PC-3 (cell line): ENCODE measurements at regions not wholly inside any gene's neighbourhood (a gene's known extent, or its start where the extent isn't known, plus 50 kb on each side); places are given as distances from the start of the nearest gene placed in this dataset.

Experiments used
- ATAC-seq: fragments of 200-7000 bp; cut with Tn5 transposase; 2 replicates; pipeline ENCODE4 v1.9.1; 2020; ENCODE audit warnings: mild to moderate bottlenecking, moderate library complexity
- BruUV-seq: library from RNA; stranded (reverse); fragments of 400-500 nt; replicated peaks from 2 replicates; lab custom pipeline; 2021; lab: Mats Ljungman, UMichigan
- CTCF ChIA-PET: fragments of 300-600 bp; sonication (Branson Sonifier 250); formaldehyde crosslinking; loops from one replicate; lab custom pipeline; 2022; ENCODE audit warnings: antibody characterized with exemption; lab: Charles Lee
- POLR2A ChIA-PET: fragments of 300-600 bp; sonication (Branson Sonifier 250); formaldehyde crosslinking; loops from one replicate; lab custom pipeline; 2022; ENCODE audit warnings: antibody characterized with exemption; ENCODE audit not compliant: unreplicated experiment; lab: Charles Lee
- DNase-seq: peaks from one replicate; pipeline ENCODE4 v3.0.0-alpha.2; 2015
- H2AFZ ChIP-seq: fragments of 300-600 bp; sonication (generic); 2 replicates; pipeline ENCODE4 v1.6.0; 2016; ENCODE audit warnings: antibody characterized with exemption, low read length
- H3F3A ChIP-seq: fragments of 300-600 bp; sonication (generic); one replicate; pipeline ENCODE4 v1.6.0; 2017; ENCODE audit warnings: antibody characterized with exemption, low read length, control low read depth, mild to moderate bottlenecking; ENCODE audit not compliant: unreplicated experiment
- H3K27ac ChIP-seq: fragments of 300-600 bp; sonication (generic); 2 replicates; pipeline ENCODE4 v1.5.1; 2016; ENCODE audit warnings: mild to moderate bottlenecking, low read length
- H3K27me3 ChIP-seq: fragments of 300-600 bp; sonication (generic); 2 replicates; pipeline ENCODE4 v1.6.1; 2016; ENCODE audit warnings: low read length, mixed read lengths
- H3K36me3 ChIP-seq: fragments of 300-600 bp; sonication (generic); 2 replicates; pipeline ENCODE4 v1.6.1; 2016; ENCODE audit warnings: low read depth, mixed run types, low read length, mixed read lengths
- H3K4me1 ChIP-seq: fragments of 300-600 bp; sonication (generic); 2 replicates; pipeline ENCODE4 v1.5.1; 2016; ENCODE audit warnings: low read length; ENCODE audit not compliant: insufficient read depth
- H3K4me2 ChIP-seq: fragments of 300-600 bp; sonication (generic); 2 replicates; pipeline ENCODE4 v1.6.0; 2016; ENCODE audit warnings: low read length
- H3K4me3 ChIP-seq: fragments of 300-600 bp; sonication (generic); 2 replicates; pipeline ENCODE4 v1.5.1; 2016; ENCODE audit warnings: mild to moderate bottlenecking, low read length, mixed read lengths
- H3K79me2 ChIP-seq: fragments of 300-600 bp; sonication (generic); 2 replicates; pipeline ENCODE4 v1.6.1; 2017; ENCODE audit warnings: low read length, mixed read lengths
- H3K9ac ChIP-seq: fragments of 300-600 bp; sonication (generic); 2 replicates; pipeline ENCODE4 v1.6.0; 2016; ENCODE audit warnings: mild to moderate bottlenecking, low read length
- H3K9me2 ChIP-seq: fragments of 300-600 bp; sonication (generic); replicated peaks from 2 replicates; pipeline ENCODE4 v1.6.1; 2016; ENCODE audit warnings: mixed run types, low read length, mixed read lengths
- H3K9me3 ChIP-seq: fragments of 300-600 bp; sonication (generic); 2 replicates; pipeline ENCODE4 v1.6.1; 2016; ENCODE audit warnings: low read length, mixed read lengths
- H4K20me1 ChIP-seq: fragments of 300-600 bp; sonication (generic); 2 replicates; pipeline ENCODE4 v1.6.1; 2016; ENCODE audit warnings: low read length, mixed read lengths
- EZH2 ChIP-seq: fragments of 300-600 bp; sonication (generic); IDR thresholded peaks from one replicate; pipeline ENCODE4 v1.6.1; 2017; ENCODE audit warnings: antibody characterized with exemption, mild to moderate bottlenecking, low read length; ENCODE audit not compliant: unreplicated experiment
- EZH2phosphoT487 ChIP-seq: fragments of 300-600 bp; sonication (generic); IDR thresholded peaks from 2 replicates; pipeline ENCODE4 v1.6.1; 2018; ENCODE audit warnings: mild to moderate bottlenecking, antibody characterized with exemption, low read length, borderline replicate concordance
- intact Hi-C: fragments of 100-400 bp; cut with micrococcal nuclease; formaldehyde crosslinking; loops from 2 replicates; pipeline ENCODE4 v1.9.0; 2023
- TF ChIP-seq, protein P1 (sequence below): fragments of 300-600 bp; sonication (generic); conservative IDR thresholded peaks from 2 replicates; pipeline ENCODE4 v1.5.1; 2017; ENCODE audit warnings: antibody characterized with exemption, low read depth, mild to moderate bottlenecking, low read length

DNA sequence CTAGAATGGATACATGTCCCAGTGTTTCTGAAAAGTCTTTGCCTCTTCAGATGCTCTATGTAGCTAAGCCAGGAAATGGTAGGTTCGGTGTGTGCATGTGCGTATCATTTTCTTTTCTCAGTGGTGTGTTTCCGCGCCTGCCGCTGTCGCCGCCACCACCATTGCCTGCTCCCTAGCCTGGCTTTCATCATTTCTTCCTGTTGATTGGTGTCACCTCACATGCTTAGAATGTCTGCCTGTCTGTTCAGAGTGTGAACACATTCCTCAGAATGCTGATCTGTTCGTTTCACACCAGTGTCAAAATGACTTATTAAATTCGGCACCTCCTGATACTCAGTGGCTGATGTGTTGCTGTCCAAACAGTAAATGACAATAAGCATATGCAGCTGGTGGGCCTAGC lies 255.2 kb upstream of the SPRED2 start:
- no peak overlapping the region for H3K4me3 ChIP-seq
- no peaks in the 10 kb centered on the region for H3K4me1 ChIP-seq
- intact Hi-C loops, result no loop called here
- ATAC-seq (no peak), DNase-seq (no peak)
- BruUV-seq, result no TSS peak
- H3K9me2 ChIP-seq, result no peaks in the 10 kb centered on the region
- TF ChIP-seq EZH2phosphoT487, result no peak
- TF ChIP-seq EZH2, result no peak
- TF ChIP-seq, protein P1, sequence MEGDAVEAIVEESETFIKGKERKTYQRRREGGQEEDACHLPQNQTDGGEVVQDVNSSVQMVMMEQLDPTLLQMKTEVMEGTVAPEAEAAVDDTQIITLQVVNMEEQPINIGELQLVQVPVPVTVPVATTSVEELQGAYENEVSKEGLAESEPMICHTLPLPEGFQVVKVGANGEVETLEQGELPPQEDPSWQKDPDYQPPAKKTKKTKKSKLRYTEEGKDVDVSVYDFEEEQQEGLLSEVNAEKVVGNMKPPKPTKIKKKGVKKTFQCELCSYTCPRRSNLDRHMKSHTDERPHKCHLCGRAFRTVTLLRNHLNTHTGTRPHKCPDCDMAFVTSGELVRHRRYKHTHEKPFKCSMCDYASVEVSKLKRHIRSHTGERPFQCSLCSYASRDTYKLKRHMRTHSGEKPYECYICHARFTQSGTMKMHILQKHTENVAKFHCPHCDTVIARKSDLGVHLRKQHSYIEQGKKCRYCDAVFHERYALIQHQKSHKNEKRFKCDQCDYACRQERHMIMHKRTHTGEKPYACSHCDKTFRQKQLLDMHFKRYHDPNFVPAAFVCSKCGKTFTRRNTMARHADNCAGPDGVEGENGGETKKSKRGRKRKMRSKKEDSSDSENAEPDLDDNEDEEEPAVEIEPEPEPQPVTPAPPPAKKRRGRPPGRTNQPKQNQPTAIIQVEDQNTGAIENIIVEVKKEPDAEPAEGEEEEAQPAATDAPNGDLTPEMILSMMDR, result no peak
- H3F3A ChIP-seq, result no peaks in the 10 kb centered on the region
- H3K9ac ChIP-seq, result no peak overlapping the region
- H4K20me1 ChIP-seq, result no peaks in the 10 kb centered on the region
- H3K36me3 ChIP-seq, result no peaks in the 10 kb centered on the region
- ChIA-PET CTCF (interaction anchor here (0.8 kb wide), 1 partner anchor 47 kb away, joined by 3 read pairs; no protein-coding TSS in a partner anchor), POLR2A (no interaction called here)
- H3K4me2 ChIP-seq, result no peak overlapping the region
- no peak overlapping the region for H2AFZ ChIP-seq
- no peaks in the 10 kb centered on the region for H3K9me3 ChIP-seq
- no peaks in the 10 kb centered on the region for H3K79me2 ChIP-seq
- H3K27ac ChIP-seq, result no peak overlapping the region
- H3K27me3 ChIP-seq, result peaks cover 66% of the 10 kb centered on the region

DNA sequence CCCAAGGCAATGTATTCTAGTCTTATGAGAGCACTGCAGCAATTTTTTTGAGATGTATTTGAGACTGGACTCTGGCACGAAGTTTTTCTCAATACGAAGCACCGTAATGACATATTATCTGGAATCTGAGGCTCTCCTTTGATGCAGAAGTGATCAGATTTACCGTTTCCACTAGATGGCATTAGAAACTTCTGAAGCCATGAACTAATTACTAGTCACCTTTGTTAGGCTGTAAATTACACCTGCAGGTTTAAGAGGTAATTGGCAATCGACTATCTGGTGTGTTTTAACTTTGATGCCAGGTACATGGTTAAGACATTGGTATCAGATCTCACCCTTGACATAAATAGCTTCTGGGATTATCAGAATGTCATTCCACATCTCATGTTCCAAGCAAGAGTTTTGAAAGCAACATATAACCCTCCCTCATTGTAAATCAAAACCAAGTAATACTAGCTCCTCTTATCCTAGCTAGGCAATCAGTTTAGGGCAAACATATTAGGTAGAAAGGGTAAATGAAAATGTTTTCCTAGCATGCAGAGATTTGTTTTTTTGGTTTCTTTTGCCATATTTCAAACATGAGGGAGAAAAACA lies 254.6 kb upstream of the SPRED2 start:
- Histone ChIP-seq H3K4me3 (no peak overlapping the region), H3F3A (no peaks in the 10 kb centered on the region), H3K4me1 (no peaks in the 10 kb centered on the region), H3K9me3 (no peaks in the 10 kb centered on the region), H2AFZ (no peak overlapping the region), H3K27me3 (peaks cover 65% of the 10 kb centered on the region), H3K4me2 (no peak overlapping the region), H3K79me2 (no peaks in the 10 kb centered on the region), H4K20me1 (no peaks in the 10 kb centered on the region), H3K27ac (no peak overlapping the region), H3K9ac (no peak overlapping the region), H3K36me3 (no peaks in the 10 kb centered on the region), H3K9me2 (no peaks in the 10 kb centered on the region)
- BruUV-seq, result no TSS peak
- ATAC-seq (0 out of 2 replicates have a peak, but pooled peaks have one; percentile 31), DNase-seq (peak; percentile 23)
- POLR2A ChIA-PET, result no interaction called here
- TF ChIP-seq, protein P1, result peak; percentile 49; the same call in 1 of the 2 replicates
- TF ChIP-seq EZH2phosphoT487, result no peak
- TF ChIP-seq EZH2, result no peak
- CTCF ChIA-PET, result interaction anchor here (0.8 kb wide), 1 partner anchor 47 kb away, joined by 3 read pairs; no protein-coding TSS in a partner anchor
- intact Hi-C loops, result no loop called here

DNA sequence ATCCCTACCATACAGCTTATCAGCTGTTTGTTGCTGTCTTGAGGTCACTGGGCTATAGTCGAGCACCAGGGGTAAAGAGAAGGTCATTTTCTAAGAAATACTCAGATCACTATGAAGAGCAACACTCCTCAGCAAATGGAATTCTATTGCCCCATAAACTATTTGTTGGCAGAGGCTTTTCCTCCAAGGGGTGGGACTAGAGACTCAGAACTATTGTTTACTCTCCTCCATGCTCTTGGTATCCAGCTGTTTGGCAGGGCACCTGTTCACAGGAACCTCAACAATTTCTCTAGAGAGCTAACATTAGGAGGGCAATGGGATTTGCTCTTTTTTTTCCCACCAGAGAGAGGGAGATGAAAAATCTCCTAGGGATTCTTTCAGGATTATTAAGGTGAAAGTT lies 249.1 kb upstream of the SPRED2 start:
- ChIA-PET CTCF (no interaction called here), POLR2A (no interaction called here)
- peaks cover 47% of the 10 kb centered on the region for H3K27me3 ChIP-seq
- H3K4me2 ChIP-seq, result no peak overlapping the region
- H4K20me1 ChIP-seq, result no peaks in the 10 kb centered on the region
- H2AFZ ChIP-seq, result no peak overlapping the region
- H3F3A ChIP-seq, result no peaks in the 10 kb centered on the region
- intact Hi-C loops, result no loop called here
- no peaks in the 10 kb centered on the region for H3K9me3 ChIP-seq
- no peaks in the 10 kb centered on the region for H3K79me2 ChIP-seq
- no peak overlapping the region for H3K4me3 ChIP-seq
- no peaks in the 10 kb centered on the region for H3K4me1 ChIP-seq
- H3K27ac ChIP-seq, result no peak overlapping the region
- ATAC-seq (no peak), DNase-seq (no peak)
- no peak overlapping the region for H3K9ac ChIP-seq
- BruUV-seq, result no TSS peak
- H3K9me2 ChIP-seq, result no peaks in the 10 kb centered on the region
- H3K36me3 ChIP-seq, result no peaks in the 10 kb centered on the region
- TF ChIP-seq EZH2, result no peak
- TF ChIP-seq, protein P1, result no peak
- TF ChIP-seq EZH2phosphoT487, result no peak
